IPS-20b (cell line): ENCODE measurements at regions not wholly inside any gene's neighbourhood (a gene's known extent, or its start where the extent isn't known, plus 50 kb on each side); places are given as distances from the start of the nearest gene placed in this dataset.

Experiments
- H3K27ac ChIP-seq: one replicate; pipeline ENCODE4 v1.5.1; 2013; ENCODE audit warnings: low read length
- H3K27me3 ChIP-seq: 2 replicates; pipeline ENCODE4 v1.6.1; 2013; ENCODE audit warnings: mild to moderate bottlenecking, low read length, inconsistent platforms; ENCODE audit not compliant: insufficient read depth
- H3K36me3 ChIP-seq: 2 replicates; pipeline ENCODE4 v1.6.1; 2013; ENCODE audit warnings: low read depth, mild to moderate bottlenecking, inconsistent platforms, low read length, moderate library complexity; ENCODE audit not compliant: insufficient read depth
- H3K4me1 ChIP-seq: 2 replicates; pipeline ENCODE4 v1.6.1; 2013; ENCODE audit warnings: mild to moderate bottlenecking, control low read depth, inconsistent platforms, low read length, moderate library complexity; ENCODE audit not compliant: insufficient read depth
- H3K4me3 ChIP-seq: 2 replicates; pipeline ENCODE4 v1.5.1; 2013; ENCODE audit warnings: mild to moderate bottlenecking, low read length, inconsistent platforms
- H3K9ac ChIP-seq: 2 replicates; pipeline ENCODE4 v1.6.1; 2013; ENCODE audit warnings: low read depth, mild to moderate bottlenecking, inconsistent platforms, low read length, moderate library complexity
- H3K9me3 ChIP-seq: 2 replicates; pipeline ENCODE4 v1.6.1; 2013; ENCODE audit warnings: mild to moderate bottlenecking, low read depth, low read length, inconsistent platforms; ENCODE audit not compliant: insufficient read depth

DNA sequence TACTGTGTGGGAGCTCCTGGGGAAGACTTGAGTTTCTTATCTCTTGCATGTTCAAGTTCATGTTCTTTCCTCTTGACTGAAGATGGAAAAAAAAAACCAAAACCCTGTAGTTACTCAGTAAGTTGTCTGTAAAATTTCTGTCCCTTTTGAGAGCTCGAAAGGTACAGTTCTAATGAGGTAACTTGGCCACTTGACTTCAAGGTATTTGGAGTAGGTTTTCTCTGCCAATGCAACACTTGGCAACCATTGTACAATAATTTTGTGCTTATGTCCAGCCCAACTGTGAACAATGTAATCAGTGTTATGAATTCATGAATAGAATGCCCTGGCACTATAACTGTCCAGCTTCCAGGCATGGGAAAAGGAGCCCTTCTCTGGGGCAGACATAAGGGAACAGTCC, 111.0 kb downstream of the LIPG start:
- Histone ChIP-seq H3K36me3 (no peaks in the 10 kb centered on the region), H3K9me3 (no peaks in the 10 kb centered on the region), H3K4me3 (no peak overlapping the region), H3K4me1 (peaks cover 5% of the 10 kb centered on the region; the same call in 1 of the 2 replicates), H3K27me3 (no peaks in the 10 kb centered on the region), H3K27ac (no peak overlapping the region), H3K9ac (no peak overlapping the region)

DNA sequence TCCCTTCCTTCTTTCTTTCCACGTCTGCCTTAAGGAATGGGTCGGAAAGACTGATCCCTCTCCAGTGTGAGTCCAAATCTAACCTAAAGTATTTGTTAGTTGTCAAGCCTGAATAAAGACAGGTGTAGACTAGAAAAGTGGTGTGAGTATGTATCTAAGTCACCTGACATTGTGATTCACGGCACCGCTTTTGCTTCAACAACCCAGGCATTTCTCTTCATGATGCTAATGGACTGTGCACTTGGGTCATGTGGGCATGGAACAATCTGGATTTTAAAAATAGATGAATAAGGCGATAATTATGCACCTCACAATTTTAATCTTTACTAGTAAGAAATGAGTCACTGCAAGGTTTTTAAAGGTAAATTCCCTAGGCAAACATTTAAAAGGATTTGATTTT, 107.5 kb downstream of the LIPG start:
- Histone ChIP-seq H3K36me3 (no peaks in the 10 kb centered on the region), H3K27me3 (no peaks in the 10 kb centered on the region), H3K4me1 (peaks cover 5% of the 10 kb centered on the region; the same call in 1 of the 2 replicates), H3K9ac (no peak overlapping the region), H3K27ac (no peak overlapping the region), H3K9me3 (no peaks in the 10 kb centered on the region), H3K4me3 (no peak overlapping the region)

DNA sequence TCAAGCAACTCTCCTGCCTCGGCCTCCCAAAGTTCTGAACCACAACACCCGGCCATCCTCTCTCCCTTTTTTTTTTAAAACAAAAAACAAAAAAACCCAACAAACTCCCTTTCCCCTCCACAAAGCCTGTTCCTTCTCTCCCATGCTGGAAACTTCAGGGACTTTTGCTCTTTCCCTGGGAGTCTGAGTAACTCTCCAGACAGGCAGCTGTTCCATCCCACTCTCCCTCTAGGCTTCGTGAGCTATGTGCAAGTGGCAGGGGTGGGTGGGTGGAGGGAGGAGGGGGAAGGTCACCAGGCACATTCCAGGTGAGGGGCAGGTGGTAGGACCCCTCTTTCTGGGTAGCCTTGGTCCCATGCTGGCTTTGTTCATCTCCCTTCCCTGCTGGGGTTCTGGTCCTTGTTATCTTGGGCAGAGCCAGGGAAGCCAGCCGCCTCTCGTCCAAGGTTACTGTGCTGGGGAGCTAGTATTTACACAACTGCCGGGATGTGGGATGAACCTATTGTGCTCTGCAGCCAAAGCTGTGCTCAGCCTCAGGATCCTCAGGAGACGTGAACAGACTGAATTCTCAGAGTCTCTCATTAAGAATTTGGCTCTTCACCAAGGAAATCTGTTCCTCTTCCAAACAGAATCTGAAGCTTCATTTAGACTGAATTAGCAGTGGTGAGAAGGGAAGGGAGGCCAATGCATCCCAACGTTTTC, 106.9 kb downstream of the LIPG start:
- Histone ChIP-seq H3K36me3 (no peaks in the 10 kb centered on the region), H3K4me1 (peaks cover 5% of the 10 kb centered on the region; the same call in 1 of the 2 replicates), H3K27ac (no peak overlapping the region), H3K27me3 (no peaks in the 10 kb centered on the region), H3K9me3 (no peaks in the 10 kb centered on the region), H3K4me3 (no peak overlapping the region), H3K9ac (no peak overlapping the region)

DNA sequence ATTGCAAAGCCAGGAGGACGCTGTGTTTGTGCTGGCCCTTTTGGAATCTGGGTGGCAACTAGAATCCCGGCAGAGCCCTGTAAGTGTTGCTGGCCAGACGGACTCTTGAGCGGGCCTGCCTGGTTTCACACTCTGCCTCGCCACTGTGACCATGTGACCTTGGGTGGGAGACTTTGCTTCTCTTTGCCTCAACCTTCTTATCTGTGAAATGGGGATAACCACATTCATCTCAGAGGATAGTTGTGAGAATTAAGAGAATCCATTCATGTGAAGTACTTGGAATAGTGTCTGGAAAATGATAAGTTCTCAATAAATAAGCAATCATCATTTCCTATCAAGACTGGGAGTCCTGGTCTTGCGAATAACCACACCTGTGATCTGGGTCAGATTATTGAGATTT, 105.6 kb downstream of the LIPG start:
- H3K27me3 ChIP-seq = no peaks in the 10 kb centered on the region

DNA sequence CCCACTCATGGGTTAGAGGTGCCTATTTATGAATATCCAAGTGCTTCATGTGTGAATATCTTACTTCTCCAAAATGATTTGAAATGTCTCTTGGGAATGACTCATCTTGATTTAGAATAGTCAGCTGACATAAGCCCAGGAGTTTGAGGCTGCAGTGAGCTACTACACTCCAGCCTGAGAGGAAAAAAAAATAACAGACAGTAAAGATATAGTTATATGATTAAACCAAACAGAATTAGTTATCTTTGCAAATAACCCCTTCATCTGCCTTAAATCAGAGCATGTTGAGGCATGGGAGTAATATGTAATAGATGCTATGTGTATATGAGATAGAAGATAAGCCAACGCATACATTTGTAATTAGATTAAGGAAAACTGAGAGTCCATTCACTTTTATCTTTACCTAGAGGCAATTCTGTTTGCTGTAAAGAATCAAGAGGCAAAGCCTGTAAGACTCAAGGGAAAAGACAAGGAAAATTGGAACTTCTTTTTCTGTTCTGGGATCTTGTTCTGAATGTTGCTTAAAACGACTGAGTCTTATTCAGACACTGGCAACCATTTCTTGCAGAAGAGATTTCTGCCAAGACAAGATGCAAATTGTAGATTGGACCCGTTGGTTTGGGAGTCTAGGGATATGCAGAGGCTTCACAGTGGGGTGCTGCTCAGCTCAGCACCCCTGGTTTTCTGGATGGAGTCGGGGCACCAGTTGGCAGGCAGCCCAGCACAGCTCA, 104.4 kb downstream of the LIPG start:
- Histone ChIP-seq H3K9ac (no peak overlapping the region), H3K36me3 (no peaks in the 10 kb centered on the region), H3K27ac (no peak overlapping the region), H3K4me3 (no peak overlapping the region), H3K27me3 (no peaks in the 10 kb centered on the region), H3K9me3 (no peaks in the 10 kb centered on the region), H3K4me1 (peaks cover 5% of the 10 kb centered on the region; the same call in 1 of the 2 replicates)

More for the DNA sequence above, 105.6 kb downstream of the LIPG start:
- H3K4me3 ChIP-seq = no peak overlapping the region
- H3K36me3 ChIP-seq = no peaks in the 10 kb centered on the region
- peaks cover 5% of the 10 kb centered on the region; the same call in 1 of the 2 replicates for H3K4me1 ChIP-seq
- H3K27ac ChIP-seq = no peak overlapping the region
- H3K9ac ChIP-seq = no peak overlapping the region
- no peaks in the 10 kb centered on the region for H3K9me3 ChIP-seq

DNA sequence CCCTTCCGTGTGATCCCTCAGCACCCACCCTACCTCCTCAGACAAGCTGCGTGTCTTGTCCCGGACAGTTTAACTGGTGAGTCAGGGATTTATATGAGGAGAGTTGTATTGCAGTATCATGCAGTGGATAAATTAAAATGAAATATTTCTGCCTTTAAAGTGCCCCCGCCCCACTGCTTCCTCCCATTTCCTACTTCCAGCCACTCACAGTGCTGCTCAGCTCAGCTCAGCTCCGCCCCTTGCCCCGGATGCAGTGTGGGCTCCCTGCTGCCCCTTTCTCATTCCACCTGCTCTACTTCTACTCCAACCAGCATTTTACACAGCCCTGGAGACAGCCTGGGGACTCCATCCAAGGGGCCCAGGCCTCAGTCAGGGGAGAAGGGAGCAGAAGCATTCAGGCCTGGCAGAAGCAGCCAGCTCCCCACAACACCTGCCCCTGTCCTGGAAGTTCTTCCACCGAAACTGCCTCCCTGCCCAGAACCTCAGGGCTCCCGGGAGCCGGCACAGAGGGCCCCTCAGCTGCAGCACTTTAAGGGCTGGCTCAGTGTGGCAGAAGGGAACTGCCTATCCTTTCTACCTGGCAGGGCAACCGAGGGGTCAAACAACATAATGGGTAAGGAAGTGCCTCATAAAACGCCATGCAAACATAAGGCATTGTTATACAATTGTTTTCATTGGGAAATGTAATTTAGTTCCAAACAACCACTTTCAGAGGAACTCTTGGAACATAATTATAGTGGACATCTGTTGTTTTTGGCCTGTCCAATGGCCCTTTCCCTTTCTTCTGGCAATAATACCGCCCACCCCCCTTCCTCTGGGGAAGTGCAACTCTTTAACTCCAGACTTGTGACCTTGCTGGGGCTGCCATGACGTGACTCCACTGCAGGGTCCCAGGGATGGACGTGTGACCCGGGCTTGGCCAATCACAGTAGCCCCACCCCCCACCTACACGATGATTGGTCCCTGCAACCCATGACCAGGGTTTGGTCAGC, 102.3 kb downstream of the LIPG start:
- no peak overlapping the region for H3K4me3 ChIP-seq
- H3K9me3 ChIP-seq = no peaks in the 10 kb centered on the region
- no peaks in the 10 kb centered on the region for H3K27me3 ChIP-seq
- H3K36me3 ChIP-seq = no peaks in the 10 kb centered on the region
- no peak overlapping the region for H3K27ac ChIP-seq
- H3K9ac ChIP-seq = no peak overlapping the region
- peaks cover 4% of the 10 kb centered on the region; the same call in 1 of the 2 replicates for H3K4me1 ChIP-seq

DNA sequence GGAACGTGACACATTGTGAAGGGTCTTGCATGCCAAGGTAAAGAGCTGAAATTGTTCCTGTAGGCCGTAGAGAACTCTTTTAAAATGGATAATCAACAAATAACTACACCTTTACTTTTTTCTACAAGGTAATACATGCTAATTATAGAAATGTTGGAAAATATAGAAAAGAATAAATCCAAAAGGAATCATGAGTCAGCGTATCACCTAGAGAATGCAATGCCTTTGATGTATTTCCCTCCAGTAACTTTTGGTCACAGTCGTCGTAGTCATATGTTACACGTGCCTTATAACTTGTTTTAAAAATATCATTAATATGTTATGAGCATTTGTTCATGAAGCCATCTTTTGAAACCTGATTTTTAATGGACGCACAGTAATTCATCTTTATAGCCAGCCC, 100.6 kb downstream of the LIPG start:
- Histone ChIP-seq H3K27ac (no peak overlapping the region), H3K9ac (no peak overlapping the region), H3K36me3 (no peaks in the 10 kb centered on the region), H3K4me3 (no peak overlapping the region), H3K27me3 (no peaks in the 10 kb centered on the region), H3K4me1 (peaks cover 6% of the 10 kb centered on the region; the same call in 1 of the 2 replicates), H3K9me3 (no peaks in the 10 kb centered on the region)

DNA sequence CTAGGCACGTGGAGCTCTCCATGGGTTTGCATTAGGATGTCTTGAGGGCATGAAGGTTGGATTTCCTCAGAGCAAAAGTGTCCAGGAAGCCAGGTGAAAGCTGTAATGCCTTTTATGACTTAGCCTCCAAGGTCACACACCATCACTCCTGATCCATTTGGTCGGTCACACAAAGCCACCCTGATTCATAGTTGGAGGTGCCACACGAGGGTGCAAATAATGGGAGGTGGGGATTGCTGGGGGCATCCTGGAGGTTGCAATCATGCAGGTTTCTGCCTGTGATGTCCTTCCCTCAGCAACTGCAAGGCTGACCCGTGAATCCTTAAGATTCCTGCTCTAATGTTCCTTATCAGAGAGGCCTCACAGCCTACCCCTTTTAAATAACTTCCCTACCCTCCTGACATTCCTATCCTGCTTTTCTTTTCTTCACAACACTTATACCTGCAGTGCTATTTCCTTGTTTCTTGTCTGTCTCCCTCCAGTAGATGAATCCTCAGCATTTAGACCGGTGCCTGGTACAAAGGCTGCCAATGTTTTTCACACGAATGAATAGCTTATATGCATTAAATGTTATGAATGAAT, 97.1 kb downstream of the LIPG start:
- Histone ChIP-seq H3K4me1 (peaks cover 6% of the 10 kb centered on the region; the same call in 1 of the 2 replicates), H3K27ac (no peak overlapping the region), H3K9me3 (no peaks in the 10 kb centered on the region), H3K27me3 (no peaks in the 10 kb centered on the region), H3K9ac (no peak overlapping the region), H3K4me3 (no peak overlapping the region), H3K36me3 (no peaks in the 10 kb centered on the region)

DNA sequence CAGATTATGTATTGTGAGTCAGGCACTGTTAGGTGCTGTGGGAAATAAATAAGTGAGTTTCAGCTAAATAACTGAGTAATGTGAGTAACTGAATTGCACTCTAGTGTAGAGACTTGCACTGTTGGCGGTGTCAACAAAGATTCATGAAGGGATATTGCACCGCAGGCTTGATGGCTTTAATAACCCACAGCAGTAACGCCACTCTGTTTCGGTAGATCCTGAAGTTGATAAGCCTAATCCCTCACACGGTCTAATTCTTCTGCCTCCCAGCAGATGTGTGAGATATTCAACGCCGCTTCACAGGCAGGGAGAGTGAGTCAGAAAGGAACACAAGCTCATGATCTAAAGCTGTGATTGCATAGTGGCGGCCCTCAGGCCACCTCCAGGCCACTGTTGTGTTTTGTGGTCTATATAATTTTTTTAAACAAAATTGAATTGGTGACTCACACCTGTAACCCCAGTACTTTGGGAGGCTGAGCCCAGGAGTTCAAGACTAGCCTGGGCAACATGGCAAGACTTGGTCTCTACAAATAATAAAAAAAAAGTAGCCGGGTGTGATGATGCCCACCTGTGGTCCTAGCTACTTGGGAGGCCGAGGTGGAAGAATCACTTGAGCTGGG, 94.3 kb downstream of the LIPG start:
- no peaks in the 10 kb centered on the region for H3K36me3 ChIP-seq
- peaks cover 6% of the 10 kb centered on the region; the same call in 1 of the 2 replicates for H3K4me1 ChIP-seq
- H3K9me3 ChIP-seq = no peaks in the 10 kb centered on the region
- no peak overlapping the region for H3K9ac ChIP-seq
- H3K4me3 ChIP-seq = no peak overlapping the region
- H3K27ac ChIP-seq = no peak overlapping the region
- no peaks in the 10 kb centered on the region for H3K27me3 ChIP-seq

DNA sequence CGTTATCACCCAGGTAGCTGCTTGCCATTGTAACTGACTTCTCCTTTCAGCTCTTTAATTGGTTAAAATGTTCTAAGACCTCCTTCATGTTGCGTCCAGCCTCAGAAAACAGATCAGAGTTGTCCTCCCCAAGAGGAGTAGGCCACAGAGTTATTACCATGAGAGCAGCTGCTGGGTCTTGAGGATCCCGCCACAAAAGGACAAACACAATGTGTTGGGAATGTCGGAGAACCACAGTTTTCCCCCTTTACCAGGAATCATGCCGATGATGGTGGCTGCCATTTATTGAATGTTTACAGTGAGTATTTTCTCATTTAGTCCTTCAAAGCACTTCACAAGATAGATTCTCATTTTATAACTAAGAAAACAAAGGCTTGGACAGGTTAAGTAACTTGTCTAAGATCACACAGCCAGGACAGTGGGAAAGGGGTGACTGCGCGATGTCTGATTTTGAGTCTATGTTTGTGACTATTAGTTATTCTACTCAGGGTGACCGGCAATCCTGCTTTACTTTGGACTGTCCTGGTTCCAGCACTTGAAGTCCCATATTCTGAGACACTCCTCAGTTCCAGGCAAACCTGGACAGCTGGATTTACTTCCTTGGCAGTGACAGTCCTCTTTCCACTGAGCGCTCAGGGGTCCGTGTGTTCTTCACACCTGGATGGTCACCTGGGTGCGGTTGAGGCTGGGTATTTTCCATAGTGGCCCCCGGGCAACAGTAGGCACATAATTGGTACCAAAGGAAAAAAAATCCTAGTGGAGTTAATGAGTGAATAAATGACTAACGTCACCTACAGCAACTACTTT, 93.6 kb downstream of the LIPG start:
- no peaks in the 10 kb centered on the region for H3K27me3 ChIP-seq
- no peaks in the 10 kb centered on the region for H3K36me3 ChIP-seq
- no peaks in the 10 kb centered on the region for H3K9me3 ChIP-seq

More for the DNA sequence above, 93.6 kb downstream of the LIPG start:
- Histone ChIP-seq H3K4me3 (no peak overlapping the region), H3K4me1 (peaks cover 6% of the 10 kb centered on the region; the same call in 1 of the 2 replicates), H3K27ac (no peak overlapping the region), H3K9ac (no peak overlapping the region)
